ENCODE measurements at regions not wholly inside any gene's neighbourhood (a gene's known extent, or its start where the extent isn't known, plus 50 kb on each side); places are given as distances from the start of the nearest gene placed in this dataset.
"Not testable (repeated sequence)": the region's sequence is repeated elsewhere in the genome, so short reads cannot be mapped to it uniquely, and the experiment has no call there.

GRCh38 chr1:22332424-22332717 is 119.3 kb upstream of the ZBTB40 start:
- no peak for DNase-seq (ENCODE audit: low spot score)

DNA sequence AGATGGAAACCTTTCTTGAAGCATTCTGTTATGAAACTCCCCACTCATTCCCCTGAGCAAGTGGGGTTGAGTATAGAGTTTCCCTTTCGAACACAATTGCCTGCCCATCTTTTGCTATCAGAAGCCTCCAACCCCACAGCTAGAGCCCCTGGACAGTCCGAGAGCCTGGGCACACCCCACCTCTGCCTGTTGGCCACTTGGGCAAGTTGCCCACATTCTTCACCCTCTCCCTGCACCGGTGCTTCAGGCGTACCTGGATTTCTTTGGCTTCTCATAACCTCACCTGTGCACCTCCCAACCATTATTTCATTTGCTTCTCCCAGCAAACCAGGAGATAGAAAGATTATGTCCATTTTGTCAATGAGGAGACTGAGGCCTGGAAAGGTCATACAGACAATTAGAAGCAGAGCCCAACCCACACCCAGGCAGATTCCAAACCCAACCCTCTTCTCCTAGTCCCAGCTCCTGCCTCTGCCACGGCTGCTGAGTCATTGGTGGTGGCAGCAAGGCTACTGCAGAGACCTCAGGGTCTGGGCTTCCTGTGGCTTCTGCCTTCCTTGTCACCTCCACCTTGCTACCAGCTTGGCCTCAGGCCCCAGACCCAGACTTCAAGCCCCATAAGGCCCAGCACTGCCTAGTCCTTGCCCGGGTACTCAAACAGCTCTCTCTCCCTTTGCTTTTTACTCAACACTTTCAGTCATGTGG is 118.7 kb upstream of the ZBTB40 start:
- DNase-seq (ENCODE audit: low spot score), result no peak

- DNase-seq (ENCODE audit: low spot score), result no peak
These were observed 118.0 kb upstream of the ZBTB40 start for GRCh38 chr1:22333516-22334121.

DNA sequence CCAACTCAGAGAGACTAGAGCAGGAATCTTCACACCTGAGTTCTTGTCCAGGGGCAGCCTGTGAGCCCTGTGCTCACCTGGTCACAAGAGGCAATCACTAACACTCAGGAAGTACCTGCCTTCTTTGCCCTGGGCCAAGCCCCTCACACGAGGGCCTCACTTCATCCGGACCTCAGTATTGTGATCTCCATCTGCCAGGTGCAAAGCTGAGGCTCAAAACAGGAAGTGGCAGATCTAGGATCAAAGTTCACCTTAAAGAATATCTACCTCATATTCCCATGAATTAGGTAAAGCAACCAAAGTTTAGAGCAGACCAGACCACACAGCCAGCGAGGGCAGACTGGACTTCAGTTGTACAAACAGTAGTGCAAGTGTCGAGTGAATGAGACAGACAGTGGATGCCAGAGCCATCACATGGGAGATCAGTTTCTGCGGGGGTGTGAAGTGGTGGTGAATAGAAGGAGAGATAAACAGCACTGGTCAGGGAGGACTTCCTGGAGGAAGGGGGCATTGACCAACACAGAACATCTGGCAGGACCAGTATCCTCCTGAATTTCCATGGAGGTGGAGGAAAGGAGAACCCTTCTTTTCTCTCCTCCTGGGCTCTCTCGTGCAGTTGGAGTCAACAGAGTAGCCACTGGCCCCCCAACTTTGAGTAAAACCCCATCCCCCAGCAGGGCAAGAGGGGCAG is 116.6 kb upstream of the ZBTB40 start:
- DNase-seq (ENCODE audit: low spot score), result no peak

DNA sequence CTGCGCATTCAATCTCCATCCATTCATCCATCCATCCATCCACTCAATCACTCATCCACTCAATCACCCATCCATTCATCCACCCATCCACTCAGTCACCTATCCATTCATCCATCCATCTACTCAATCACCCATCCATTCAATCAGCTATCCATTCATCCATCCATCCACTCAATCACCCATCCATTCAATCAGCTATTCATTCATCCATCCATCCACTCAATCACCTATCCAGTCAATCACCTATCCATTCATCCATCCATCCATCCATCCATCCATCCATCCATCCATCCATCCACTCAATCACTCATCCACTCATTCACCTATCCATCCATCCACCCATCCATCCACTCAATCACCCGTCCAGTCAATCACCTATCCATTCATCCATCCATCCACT is 115.4 kb upstream of the ZBTB40 start:
- not testable (repeated sequence) for DNase-seq (ENCODE audit: low spot score)

DNA sequence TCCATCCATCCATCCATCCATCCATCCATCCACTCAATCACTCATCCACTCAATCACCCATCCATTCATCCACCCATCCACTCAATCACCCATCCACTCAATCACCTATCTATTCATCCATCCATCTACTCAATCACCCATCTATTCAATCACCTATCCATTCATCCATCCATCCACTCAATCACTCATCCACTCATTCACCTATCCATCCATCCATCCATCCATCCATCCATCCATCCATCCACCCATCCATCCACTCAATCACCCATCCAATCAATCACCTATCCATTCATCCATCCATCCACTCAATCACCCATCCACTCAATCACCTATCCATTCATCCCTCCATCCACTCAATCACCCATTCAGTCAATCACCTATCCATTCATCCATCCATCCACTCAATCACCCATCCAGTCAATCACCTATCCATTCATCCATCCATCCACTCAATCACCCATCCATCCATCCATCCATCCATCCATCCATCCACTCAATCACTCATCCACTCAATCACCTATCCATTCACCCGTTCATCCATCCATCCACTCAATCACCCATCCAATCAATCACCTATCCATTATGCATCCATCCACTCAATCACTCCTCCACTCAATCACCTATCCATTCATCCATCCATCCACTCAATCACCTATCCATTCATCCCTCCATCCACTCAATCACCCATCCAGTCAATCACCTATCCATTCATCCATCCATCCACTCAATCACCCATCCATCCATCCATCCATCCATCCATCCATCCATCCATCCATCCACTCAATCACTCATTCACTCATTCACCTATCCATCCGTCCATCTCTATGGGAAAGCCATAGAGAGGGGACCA is 114.7 kb upstream of the ZBTB40 start:
- DNase-seq (ENCODE audit: low spot score), result not testable (repeated sequence)

- no peak for DNase-seq (ENCODE audit: low spot score)
These were observed 113.4 kb upstream of the ZBTB40 start for GRCh38 chr1:22338071-22338765.

- no peak for DNase-seq (ENCODE audit: low spot score)
These were observed 112.4 kb upstream of the ZBTB40 start for GRCh38 chr1:22339237-22339636.

GRCh38 chr1:22340066-22340465 is 111.6 kb upstream of the ZBTB40 start:
- DNase-seq (ENCODE audit: low spot score), result no peak

GRCh38 chr1:22340873-22341272 is 110.8 kb upstream of the ZBTB40 start:
- no peak for DNase-seq (ENCODE audit: low spot score)

- DNase-seq (ENCODE audit: low spot score), result no peak
These were observed 109.7 kb upstream of the ZBTB40 start for GRCh38 chr1:22341791-22342605.

DNA sequence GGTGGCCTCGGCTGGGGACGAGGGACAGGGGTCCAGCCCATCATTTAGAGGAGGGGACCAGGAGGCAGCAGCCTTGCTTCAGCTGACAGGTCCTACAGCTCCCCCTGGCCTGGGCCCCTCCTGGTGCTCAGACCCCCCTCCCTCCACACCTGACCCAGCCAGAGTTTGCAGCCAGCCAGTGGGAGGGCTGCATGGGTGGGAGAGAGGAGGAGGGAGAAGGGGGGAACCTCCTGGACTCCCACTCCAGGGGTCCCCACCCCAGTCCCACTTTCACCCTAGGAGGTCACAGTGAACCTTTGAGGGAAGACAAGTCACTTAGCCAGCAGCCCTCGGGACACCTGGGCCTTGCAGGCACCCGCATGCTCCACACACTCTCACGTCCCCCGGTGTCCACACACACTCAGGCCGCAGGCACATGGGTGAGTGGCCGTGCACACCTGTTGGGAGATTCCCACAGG is 108.9 kb upstream of the ZBTB40 start:
- no peak for DNase-seq (ENCODE audit: low spot score)

DNA sequence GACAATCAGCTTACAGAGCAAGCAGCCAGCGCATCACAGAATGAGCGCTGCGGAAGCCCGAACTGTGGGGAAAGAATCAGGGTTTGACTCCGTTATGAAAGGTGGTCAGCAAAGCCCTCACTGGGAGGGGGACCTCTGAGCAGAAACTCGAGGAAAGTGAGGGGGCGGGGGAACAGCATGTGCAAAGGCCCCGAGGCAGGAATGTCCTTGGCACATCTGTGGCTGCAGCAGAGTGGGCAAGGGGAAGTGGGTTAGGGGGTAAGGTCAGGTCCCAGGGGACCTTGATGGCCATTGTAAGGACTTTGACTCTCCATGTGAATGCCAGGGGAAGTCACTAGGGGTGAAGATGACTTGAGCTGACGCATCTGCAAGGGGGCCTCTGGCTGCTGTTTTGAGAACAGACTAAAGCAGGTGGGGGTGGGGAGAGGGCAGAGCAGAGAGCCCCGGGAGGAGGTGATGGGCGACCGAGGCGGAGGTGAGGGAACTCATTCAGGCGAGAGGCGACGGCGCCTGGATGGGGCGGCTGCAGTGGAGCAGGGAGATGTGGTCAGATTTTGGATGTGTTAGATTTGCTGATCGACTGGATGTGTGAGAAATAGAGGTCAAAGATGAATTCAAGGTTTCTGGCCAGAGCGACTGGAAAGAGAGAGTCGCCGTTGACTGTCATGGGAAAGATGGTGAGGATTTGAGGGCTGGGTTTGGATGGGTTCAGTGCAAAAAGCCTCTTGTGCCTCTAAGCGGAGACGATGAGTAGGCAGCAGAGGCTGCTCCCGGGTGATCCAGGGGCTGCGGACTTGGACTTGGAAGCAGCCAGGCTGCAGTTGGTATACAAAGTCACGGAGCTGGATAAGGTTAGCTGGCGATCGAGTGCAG is 108.0 kb upstream of the ZBTB40 start:
- DNase-seq (ENCODE audit: low spot score), result no peak

GRCh38 chr1:22344329-22344630 is 107.4 kb upstream of the ZBTB40 start:
- no peak for DNase-seq (ENCODE audit: low spot score)

DNA sequence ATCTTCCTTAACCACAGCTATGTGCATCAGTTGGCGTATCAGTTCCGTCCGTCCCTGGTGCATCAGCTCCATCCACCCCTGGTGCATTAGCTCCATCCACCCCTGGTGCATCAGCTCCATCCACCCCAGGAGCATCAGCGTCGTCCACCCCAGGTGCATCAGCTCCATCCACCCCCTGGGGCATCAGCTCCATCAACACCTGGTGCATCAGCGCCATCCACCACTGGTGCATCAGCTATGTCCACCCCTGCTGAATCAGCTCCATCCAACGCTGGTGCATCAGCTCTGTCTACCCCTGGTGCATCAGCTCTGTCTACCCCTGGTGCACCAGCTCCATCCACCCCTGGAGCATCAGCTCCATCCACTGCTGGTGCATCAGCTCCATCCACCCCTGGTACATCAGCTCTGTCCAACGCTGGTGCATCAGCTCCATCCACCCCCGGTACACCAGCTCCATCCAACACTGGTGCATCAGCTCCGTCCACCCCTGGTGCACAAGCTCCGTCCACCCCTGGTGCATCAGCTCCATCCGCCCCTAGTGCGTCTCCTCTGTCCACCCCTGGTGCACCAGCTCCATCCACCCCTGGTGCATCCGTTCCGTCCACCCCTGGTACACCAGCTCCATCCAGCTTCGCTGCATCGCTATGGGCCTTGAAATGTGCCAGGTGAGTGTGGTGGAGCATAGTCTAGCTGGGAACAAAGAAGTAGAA is 106.6 kb upstream of the ZBTB40 start:
- DNase-seq (ENCODE audit: low spot score), result no peak

- no peak for DNase-seq (ENCODE audit: low spot score)
These were observed 103.5 kb upstream of the ZBTB40 start for GRCh38 chr1:22347854-22348760.

GRCh38 chr1:22349362-22350043 is 102.1 kb upstream of the ZBTB40 start:
- DNase-seq (ENCODE audit: low spot score), result no peak
